Smooth muscle cell (in vitro differentiated cells): ENCODE measurements at regions not wholly inside any gene's neighbourhood (a gene's known extent, or its start where the extent isn't known, plus 50 kb on each side); places are given as distances from the start of the nearest gene placed in this dataset.

Experiments
- DNase-seq: peaks from one replicate; lab custom pipeline; 2025; ENCODE audit not compliant: unreplicated experiment; lab: John Stamatoyannopoulos, UW
- H2AFZ ChIP-seq: fragments of 200-600 bp; sonication (generic); 2 replicates; pipeline ENCODE4 v1.6.0; 2016; ENCODE audit warnings: antibody characterized with exemption, low read depth, mild to moderate bottlenecking
- H3F3A ChIP-seq: fragments of 200-600 bp; sonication (generic); 2 replicates; pipeline ENCODE4 v1.6.0; 2017; ENCODE audit warnings: antibody characterized with exemption, low read depth
- H3K27ac ChIP-seq: fragments of 200-600 bp; sonication (generic); 2 replicates; pipeline ENCODE4 v1.5.1; 2016; ENCODE audit warnings: low read depth, mild to moderate bottlenecking
- H3K27me3 ChIP-seq: fragments of 200-600 bp; sonication (generic); 2 replicates; pipeline ENCODE4 v1.6.1; 2016; ENCODE audit warnings: low read depth, mild to moderate bottlenecking
- H3K36me3 ChIP-seq: fragments of 200-600 bp; sonication (generic); 2 replicates; pipeline ENCODE4 v1.5.1; 2016; ENCODE audit warnings: low read depth
- H3K4me1 ChIP-seq: fragments of 200-600 bp; sonication (generic); 2 replicates; pipeline ENCODE4 v1.5.1; 2016; ENCODE audit warnings: low read depth
- H3K4me2 ChIP-seq: fragments of 200-600 bp; sonication (generic); 2 replicates; pipeline ENCODE4 v1.6.0; 2016; ENCODE audit warnings: mild to moderate bottlenecking
- H3K4me3 ChIP-seq: fragments of 200-600 bp; sonication (generic); 2 replicates; pipeline ENCODE4 v1.5.1; 2016; ENCODE audit warnings: mild to moderate bottlenecking
- H3K79me2 ChIP-seq: fragments of 200-600 bp; sonication (generic); 2 replicates; pipeline ENCODE4 v1.6.0; 2016; ENCODE audit warnings: low read depth, mild to moderate bottlenecking
- H3K9ac ChIP-seq: fragments of 200-600 bp; sonication (generic); 2 replicates; pipeline ENCODE4 v1.6.0; 2016; ENCODE audit warnings: low read depth
- H3K9me3 ChIP-seq: fragments of 200-600 bp; sonication (generic); replicated peaks from 2 replicates; pipeline ENCODE4 v1.5.1; 2016; ENCODE audit warnings: low read depth
- H4K20me1 ChIP-seq: fragments of 200-600 bp; sonication (generic); 2 replicates; pipeline ENCODE4 v1.6.0; 2016; ENCODE audit warnings: low read depth
- CTCF ChIP-seq: fragments of 200-600 bp; sonication (generic); IDR thresholded peaks from 2 replicates; pipeline ENCODE4 v1.5.1; 2017; ENCODE audit warnings: borderline replicate concordance, mild to moderate bottlenecking, antibody characterized with exemption; ENCODE audit not compliant: insufficient read depth, poor library complexity, severe bottlenecking
- WGBS: methylation state at CpG from one replicate; pipeline ENCODE4 v1.1.7; 2016; ENCODE audit warnings: low lambda C conversion rate; 5-methylcytosine and 5-hydroxymethylcytosine counted together

DNA sequence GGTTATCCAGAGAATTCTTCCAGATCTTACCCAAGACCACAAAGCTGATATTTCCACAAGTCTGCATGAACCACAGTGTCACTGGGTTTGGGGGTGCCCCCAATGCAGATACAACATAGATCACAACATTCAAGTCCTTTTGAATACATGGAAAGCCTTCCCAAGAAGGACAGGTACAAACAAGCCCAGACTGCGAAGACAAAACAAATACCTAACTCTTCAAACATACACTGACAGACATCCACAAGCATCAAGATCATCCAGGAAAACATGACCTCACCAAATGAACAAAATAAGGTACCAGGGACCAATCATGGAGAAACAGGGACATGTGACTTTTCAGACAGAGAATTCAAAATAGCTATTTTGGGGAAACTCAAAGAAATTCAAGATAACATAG, 93.1 kb downstream of the MDH1 start:
- H3K27ac ChIP-seq: peak overlapping the region; percentile 3
- no peaks in the 10 kb centered on the region for H3K79me2 ChIP-seq
- H3F3A ChIP-seq: no peaks in the 10 kb centered on the region
- no peaks in the 10 kb centered on the region for H3K4me1 ChIP-seq
- no peaks in the 10 kb centered on the region for H3K36me3 ChIP-seq
- no peak for DNase-seq
- H3K27me3 ChIP-seq: no peaks in the 10 kb centered on the region
- no peak overlapping the region for H2AFZ ChIP-seq
- H4K20me1 ChIP-seq: no peaks in the 10 kb centered on the region
- H3K4me3 ChIP-seq: no peak overlapping the region
- no peaks in the 10 kb centered on the region for H3K9me3 ChIP-seq
- no peak overlapping the region for H3K9ac ChIP-seq
- no peak for TF ChIP-seq CTCF
- WGBS: 85% methylated on average over 1 of the region's 1 CpG
- no peak overlapping the region for H3K4me2 ChIP-seq

DNA sequence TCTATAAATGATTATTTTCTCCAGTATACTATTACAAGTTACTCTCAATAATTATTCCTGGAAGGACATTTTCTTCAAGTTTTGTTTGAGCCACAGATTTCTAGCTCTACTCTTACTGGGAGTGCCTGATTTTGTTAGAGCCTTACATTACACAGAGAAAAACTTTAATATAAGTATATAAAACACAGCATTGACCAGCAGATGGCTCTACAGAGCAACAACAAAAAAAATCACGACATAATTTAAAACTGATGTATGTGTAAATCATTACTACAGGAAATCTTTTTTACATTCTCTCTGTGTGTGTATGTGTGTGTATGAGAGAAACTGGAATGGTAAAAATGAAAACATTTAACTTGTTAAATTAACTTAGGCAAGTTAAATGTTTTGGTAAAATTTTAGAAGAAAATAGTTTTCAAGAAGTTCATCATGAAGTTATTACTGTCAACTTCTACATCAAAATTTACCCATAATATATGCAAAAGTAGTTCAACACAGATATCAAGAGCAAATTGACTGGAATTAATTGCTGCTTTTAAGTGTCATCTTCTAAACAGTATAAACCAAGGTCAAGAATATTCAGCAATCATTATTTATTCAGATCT, 103.3 kb downstream of the MDH1 start:
- no peaks in the 10 kb centered on the region for H3K4me1 ChIP-seq
- H3K9me3 ChIP-seq: no peaks in the 10 kb centered on the region
- no peak overlapping the region for H3K4me3 ChIP-seq
- H2AFZ ChIP-seq: peak overlapping the region; percentile 69
- DNase-seq: no peak
- peak overlapping the region; percentile 32 for H3K4me2 ChIP-seq
- WGBS: 5% methylated on average over 1 of the region's 1 CpG
- no peaks in the 10 kb centered on the region for H4K20me1 ChIP-seq
- no peaks in the 10 kb centered on the region for H3K36me3 ChIP-seq
- no peak overlapping the region for H3K9ac ChIP-seq
- TF ChIP-seq CTCF: peak; percentile 66
- H3K79me2 ChIP-seq: no peaks in the 10 kb centered on the region
- no peak overlapping the region for H3K27ac ChIP-seq
- H3K27me3 ChIP-seq: no peaks in the 10 kb centered on the region
- H3F3A ChIP-seq: no peaks in the 10 kb centered on the region

DNA sequence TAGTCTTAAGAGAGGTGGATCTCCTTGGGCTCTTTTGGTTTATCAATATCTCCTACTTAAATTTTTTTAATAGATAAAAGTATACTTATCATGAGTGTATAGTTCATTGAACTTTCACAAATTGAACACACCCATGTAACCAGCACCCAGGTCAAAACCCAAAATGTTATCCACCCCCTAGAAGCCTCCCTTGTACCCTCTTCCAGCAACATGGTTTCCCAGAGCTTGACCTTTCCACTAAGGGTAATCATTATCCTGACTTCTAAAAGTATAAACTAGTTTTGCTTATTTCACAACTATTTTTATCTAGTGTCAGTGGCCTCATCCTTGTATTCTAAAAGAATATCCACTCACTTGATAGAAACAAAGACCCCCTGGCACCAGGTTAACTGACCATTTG, 106.8 kb downstream of the MDH1 start:
- no peaks in the 10 kb centered on the region for H3K79me2 ChIP-seq
- H3K27ac ChIP-seq: no peak overlapping the region
- no peak for TF ChIP-seq CTCF
- no peak for DNase-seq
- H3K9ac ChIP-seq: no peak overlapping the region
- no peak overlapping the region for H3K4me3 ChIP-seq
- H4K20me1 ChIP-seq: no peaks in the 10 kb centered on the region
- H3F3A ChIP-seq: peaks cover 12% of the 10 kb centered on the region
- no peaks in the 10 kb centered on the region for H3K27me3 ChIP-seq
- H3K4me1 ChIP-seq: peaks cover 5% of the 10 kb centered on the region
- H3K36me3 ChIP-seq: no peaks in the 10 kb centered on the region
- no peaks in the 10 kb centered on the region for H3K9me3 ChIP-seq
- no peak overlapping the region for H2AFZ ChIP-seq
- no peak overlapping the region for H3K4me2 ChIP-seq

DNA sequence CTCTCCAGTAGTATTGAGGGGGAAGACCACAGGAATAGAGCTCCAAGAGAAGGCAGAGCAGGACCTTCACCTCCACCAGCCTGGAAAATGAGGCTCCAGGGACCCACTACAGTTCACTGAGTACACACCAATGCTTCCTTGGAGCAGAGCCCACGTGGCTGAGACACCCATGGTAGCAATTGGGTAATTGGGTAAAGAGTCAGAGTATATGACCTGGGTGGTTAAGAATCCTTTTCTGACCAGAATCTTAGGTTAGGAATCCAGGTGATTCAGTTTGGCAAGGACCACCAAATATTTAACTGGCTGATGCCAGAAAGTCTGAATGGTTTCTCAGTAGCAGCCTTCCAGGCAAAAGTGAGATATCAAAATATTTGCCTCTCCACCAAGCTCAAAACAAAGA, 107.7 kb downstream of the MDH1 start:
- no peak for DNase-seq
- Histone ChIP-seq H3K36me3 (no peaks in the 10 kb centered on the region), H3K4me2 (no peak overlapping the region), H3K4me3 (no peak overlapping the region), H3K79me2 (no peaks in the 10 kb centered on the region), H3F3A (peaks cover 13% of the 10 kb centered on the region), H4K20me1 (no peaks in the 10 kb centered on the region), H3K27ac (no peak overlapping the region), H3K9ac (no peak overlapping the region), H3K4me1 (peaks cover 5% of the 10 kb centered on the region), H3K9me3 (no peaks in the 10 kb centered on the region), H2AFZ (no peak overlapping the region), H3K27me3 (no peaks in the 10 kb centered on the region)
- TF ChIP-seq CTCF: no peak
- WGBS: 81% methylated on average over 1 of the region's 1 CpG
